ENCODE measurements at regions not wholly inside any gene's neighbourhood (a gene's known extent, or its start where the extent isn't known, plus 50 kb on each side); places are given as distances from the start of the nearest gene placed in this dataset.

- Histone ChIP-seq H3K4me3 (no peak overlapping the region), H3K79me2 (replicated peaks; ENCODE audit: insufficient read depth) (no peaks in the 10 kb centered on the region), H3K4me2 (no peak overlapping the region), H3K27ac (ENCODE audit: low read depth) (no peak overlapping the region), H3K27me3 (ENCODE audit: insufficient read depth) (no peaks in the 10 kb centered on the region), H3K9me2 (ENCODE audit: insufficient read depth) (no peaks in the 10 kb centered on the region), H3K36me3 (ENCODE audit: insufficient read depth) (no peaks in the 10 kb centered on the region), H2AFZ (no peak overlapping the region), H3K4me1 (ENCODE audit: insufficient read depth) (0 out of 2 replicates have a peak, but pooled peaks cover 8% of the 10 kb centered on the region), H4K20me1 (replicated peaks; ENCODE audit: insufficient read depth) (no peaks in the 10 kb centered on the region), H3F3A (replicated peaks; ENCODE audit: low read depth) (no peaks in the 10 kb centered on the region)
- no peaks in the 10 kb centered on the region for H3K36me3 Mint-ChIP-seq (ENCODE audit: low read depth)
- TF ChIP-seq POLR2AphosphoS5 (IDR thresholded peaks at IDR 0.05; ENCODE audit: low read depth) (no peak), CTCF (conservative IDR thresholded peaks at IDR 0.05; ENCODE audit: low read depth in 2 of 2) (no peak), NANOG (IDR thresholded peaks at IDR 0.05; ENCODE audit: borderline replicate concordance) (no peak), STAT1 (IDR thresholded peaks at IDR 0.05; ENCODE audit: unreplicated experiment) (no peak), EZH2 (IDR thresholded peaks at IDR 0.05; ENCODE audit: low read depth, unreplicated experiment) (no peak), EZH2phosphoT487 (IDR thresholded peaks at IDR 0.05; ENCODE audit: unreplicated experiment) (no peak), CREB1 (CRISPR knock-in tag; IDR thresholded peaks at IDR 0.05; ENCODE audit: low read depth) (no peak), ZNF462 (CRISPR knock-in tag; IDR thresholded peaks at IDR 0.05) (no peak), JUNB (IDR thresholded peaks at IDR 0.05; ENCODE audit: unreplicated experiment) (no peak), ZNF114 (CRISPR knock-in tag; IDR thresholded peaks at IDR 0.05) (no peak), ETS1 (IDR thresholded peaks at IDR 0.05) (no peak), ZNF331 (CRISPR knock-in tag; IDR thresholded peaks at IDR 0.05; ENCODE audit: low read depth) (no peak), REST (IDR thresholded peaks at IDR 0.05; ENCODE audit: unreplicated experiment) (no peak)
- H3K4me1 Mint-ChIP-seq: peaks cover 19% of the 10 kb centered on the region
- H3K27ac Mint-ChIP-seq: no peak overlapping the region
- DNase-seq (ENCODE audit: low spot score) (peak; percentile 24), ATAC-seq (peak; percentile 80)
- H3K27me3 Mint-ChIP-seq (ENCODE audit: insufficient read depth, low read depth, poor library complexity): no peaks in the 10 kb centered on the region
- no peak overlapping the region for H3K4me3 Mint-ChIP-seq
- peaks cover 3% of the 10 kb centered on the region for H3K9me3 Mint-ChIP-seq
Observed at GRCh38 chr4:53920116-53920515, 144.3 kb downstream of the CHIC2 start.

Measured in GM23338 (cell line).